HepG2 (cell line): ENCODE measurements at regions not wholly inside any gene's neighbourhood (a gene's known extent, or its start where the extent isn't known, plus 50 kb on each side); places are given as distances from the start of the nearest gene placed in this dataset.
A peak's percentile ranks its signal among the peaks of the same experiment; 100 is the strongest.
"Not testable (repeated sequence)": the region's sequence is repeated elsewhere in the genome, so short reads cannot be mapped to it uniquely, and the experiment has no call there.

ENCODE experiments used
- ATAC-seq: fragments of 200-7000 bp; cut with Tn5 transposase; 3 replicates; pipeline ENCODE4 v1.9.1; 2020; ENCODE audit warnings: mild to moderate bottlenecking, moderate library complexity
- BruUV-seq: library from RNA; stranded (reverse); fragments of 400-500 nt; replicated peaks from 2 replicates; lab custom pipeline; 2021; lab: Mats Ljungman, UMichigan
- CTCF ChIA-PET: fragments of 300-600 bp; formaldehyde crosslinking; extraction: SDS; loops from one replicate; lab custom pipeline; 2021; ENCODE audit warnings: low total read pairs, inconsistent platforms, low intra/inter-chr PET ratio; lab: Yijun Ruan, JAX
- POLR2A ChIA-PET: fragments of 350-600 bp; sonication (Branson Sonifier 250); formaldehyde crosslinking; loops from one replicate; lab custom pipeline; 2020; ENCODE audit warnings: antibody characterized with exemption, inconsistent platforms; lab: Yijun Ruan, JAX
- DNase-seq: peaks from one replicate; pipeline ENCODE4 v3.0.0-alpha.2; 2015; ENCODE audit warnings: low spot score
- FAIRE-seq: peaks from 3 replicates; lab custom pipeline; 2011; peaks lifted over from hg19 to GRCh38; lab: Jason Lieb, UNC
- H2AFZ ChIP-seq: one replicate; pipeline ENCODE4 v1.6.1; 2011; ENCODE audit warnings: low read length, inconsistent platforms
- H3K27ac ChIP-seq: fragments of 300-600 bp; 3 replicates; pipeline ENCODE4 v1.8.0; 2011; ENCODE audit warnings: mixed run types, mild to moderate bottlenecking, mixed read lengths, low read length, inconsistent platforms; ENCODE audit not compliant: insufficient read depth; ENCODE audit errors: extremely low read length
- H3K27me3 ChIP-seq, 2 experiments: fragments of 200-600 bp in 1 of 2; 2 replicates in 1 of 2; 3 replicates in 1 of 2; pipeline versions ENCODE4 v1.6.0 to v1.8.0; 2011; ENCODE audit warnings: low read length in 2 of 2, mild to moderate bottlenecking in 2 of 2, moderate library complexity in 2 of 2, inconsistent platforms in 1 of 2; ENCODE audit not compliant: insufficient read depth in 2 of 2, control insufficient read depth in 1 of 2
- H3K36me3 ChIP-seq, 2 experiments: fragments of 200-600 bp in 1 of 2; replicated peaks in 1 of 2; 2 replicates in 1 of 2; 3 replicates in 1 of 2; pipeline versions ENCODE4 v1.5.1 to v1.8.0; 2011; ENCODE audit warnings: low read length in 2 of 2, inconsistent platforms in 1 of 2; ENCODE audit not compliant: insufficient read depth in 2 of 2, control insufficient read depth in 1 of 2
- H3K4me1 ChIP-seq: 2 replicates; pipeline ENCODE4 v1.5.1; 2012; ENCODE audit warnings: low read length, inconsistent platforms; ENCODE audit not compliant: insufficient read depth
- H3K4me2 ChIP-seq: 2 replicates; pipeline ENCODE4 v1.6.0; 2011; ENCODE audit warnings: low read depth, low read length, inconsistent platforms
- H3K4me3 ChIP-seq, 3 experiments: fragments of 200-600 bp in 1 of 3; sonication (generic), shearing (Covaris generic) in 1 of 3; replicated peaks in 1 of 3; 2 replicates each; pipeline ENCODE4 v1.5.1; 2011 to 2016; ENCODE audit warnings: low read length in 3 of 3, inconsistent platforms in 2 of 3, low read depth in 2 of 3, mild to moderate bottlenecking in 2 of 3, control low read depth in 1 of 3, mixed read lengths in 1 of 3; ENCODE audit not compliant: insufficient read depth in 1 of 3
- H3K79me2 ChIP-seq: one replicate; pipeline ENCODE4 v1.6.1; 2011; ENCODE audit warnings: low read length, inconsistent platforms; ENCODE audit not compliant: insufficient read depth
- H3K9ac ChIP-seq: 2 replicates; pipeline ENCODE4 v1.6.0; 2011; ENCODE audit warnings: mild to moderate bottlenecking, low read depth, low read length, inconsistent platforms; ENCODE audit not compliant: insufficient read depth
- H3K9me3 ChIP-seq: 2 replicates; pipeline ENCODE4 v1.5.1; 2012; ENCODE audit warnings: mild to moderate bottlenecking, low read length
- H4K20me1 ChIP-seq: 2 replicates; pipeline ENCODE4 v1.6.0; 2011; ENCODE audit warnings: inconsistent platforms, mild to moderate bottlenecking, low read length, moderate library complexity; ENCODE audit not compliant: insufficient read depth
- HDAC6 ChIP-seq: fragments of 200-600 bp; sonication (generic); IDR thresholded peaks from 2 replicates; pipeline ENCODE4 v1.7.0; 2017; ENCODE audit warnings: mild to moderate bottlenecking, antibody characterized with exemption, low read length, low read depth
- HNRNPK ChIP-seq: fragments of 200-400 bp; formaldehyde crosslinking; IDR thresholded peaks from 2 replicates; pipeline ENCODE4 v1.6.1; 2018; ENCODE audit warnings: low read length, low read depth, moderate library complexity, mild to moderate bottlenecking; ENCODE audit not compliant: poor library complexity, severe bottlenecking
- NR0B2 ChIP-seq: sonication (generic); formaldehyde crosslinking; IDR thresholded peaks from 2 replicates; pipeline ENCODE4 v1.4.0; 2020; ENCODE audit warnings: mild to moderate bottlenecking, missing genetic modification reagents
- PCBP1 ChIP-seq: fragments of 200-400 bp; formaldehyde crosslinking; IDR thresholded peaks from 2 replicates; pipeline ENCODE4 v1.6.1; 2017; ENCODE audit warnings: mild to moderate bottlenecking, low read depth, low read length, borderline replicate concordance
- TFAP4 ChIP-seq: sonication (generic); IDR thresholded peaks from 2 replicates; pipeline ENCODE4 v1.6.1; 2016; ENCODE audit warnings: low read depth, borderline replicate concordance
- U2AF1 ChIP-seq: fragments of 200-400 bp; formaldehyde crosslinking; optimal IDR thresholded peaks from 2 replicates; pipeline ENCODE3; 2017; ENCODE audit warnings: mild to moderate bottlenecking, low read depth, low read length
- ZMYM4 ChIP-seq: sonication (generic); formaldehyde crosslinking; IDR thresholded peaks from 2 replicates; pipeline ENCODE4 v1.8.1; 2023; ENCODE audit warnings: mild to moderate bottlenecking, missing genetic modification reagents
- ZNF547 ChIP-seq: sonication (generic); formaldehyde crosslinking; IDR thresholded peaks from 2 replicates; pipeline ENCODE4 v1.5.1; 2020; ENCODE audit warnings: mild to moderate bottlenecking, missing genetic modification reagents
- whole genome bisulfite sequencing: methylation state at CpG from one replicate; pipeline ENCODE4 v1.1.6; 2017; ENCODE audit warnings: low lambda C conversion rate; 5-methylcytosine and 5-hydroxymethylcytosine counted together
- in situ Hi-C: cut with HindIII; loops from 2 replicates; pipeline ENCODE4 v1.10.0; 2017; ENCODE audit warnings: low pct_unique_long_range_greater_than_20kb; ENCODE audit not compliant: extremely low pct_ligation_motif_present
- intact Hi-C: fragments of 100-400 bp; cut with micrococcal nuclease; formaldehyde crosslinking; loops from one replicate; pipeline ENCODE4 v1.10.0; 2022; ENCODE audit not compliant: unreplicated experiment

GRCh38 chr3:65262548-65262947 lies 574.7 kb upstream of the ADAMTS9 start:
- in situ Hi-C loops, result no loop called here
- H3K9ac ChIP-seq, result no peak overlapping the region
- no peaks in the 10 kb centered on the region for H3K36me3 ChIP-seq
- DNase-seq, result no peak
- no peak overlapping the region for H3K4me3 ChIP-seq
- no peak for TF ChIP-seq TFAP4
- no peak for TF ChIP-seq ZNF547
- no peak for TF ChIP-seq ZMYM4 (CRISPR knock-in tag)
- TF ChIP-seq HDAC6, result no peak
- no peak for TF ChIP-seq NR0B2 (CRISPR knock-in tag)
- no peak overlapping the region for H3K27ac ChIP-seq
- no peaks in the 10 kb centered on the region for H3K27me3 ChIP-seq
- no peaks in the 10 kb centered on the region for H3K79me2 ChIP-seq
- H2AFZ ChIP-seq, result no peak overlapping the region
- no peak for ATAC-seq
- H3K4me2 ChIP-seq, result no peak overlapping the region
- 59% methylated on average over 5 of the region's 5 CpGs for WGBS
- intact Hi-C loops, result no loop called here
- POLR2A ChIA-PET, result no interaction called here
- BruUV-seq, result no TSS peak
- no peak for FAIRE-seq
- no peaks in the 10 kb centered on the region for H3K9me3 ChIP-seq
- CTCF ChIA-PET, result no interaction called here
- no peaks in the 10 kb centered on the region for H3K4me1 ChIP-seq
- no peaks in the 10 kb centered on the region for H4K20me1 ChIP-seq

- Histone ChIP-seq H3K9me3 (no peaks in the 10 kb centered on the region), H3K4me3 (no peak overlapping the region), H3K4me2 (no peak overlapping the region), H3K79me2 (no peaks in the 10 kb centered on the region), H3K36me3 (no peaks in the 10 kb centered on the region), H2AFZ (no peak overlapping the region), H3K4me1 (no peaks in the 10 kb centered on the region), H3K27ac (no peak overlapping the region), H3K9ac (no peak overlapping the region), H3K27me3 (no peaks in the 10 kb centered on the region), H4K20me1 (no peaks in the 10 kb centered on the region)
- intact Hi-C loops (no loop called here), in situ Hi-C loops (no loop called here)
- no TSS peak for BruUV-seq
- TF ChIP-seq HNRNPK (peak; percentile 99), U2AF1 (no peak), PCBP1 (0 out of 2 replicates have a peak, but pooled peaks have one; percentile 78)
- ChIA-PET POLR2A (no interaction called here), CTCF (no interaction called here)
- FAIRE-seq, result no peak
- ATAC-seq, result no peak
- 0% methylated on average over 1 of the region's 1 CpG for WGBS
- DNase-seq, result no peak
Observed at GRCh38 chr3:65259946-65260345, 572.1 kb upstream of the ADAMTS9 start.

GRCh38 chr3:65252914-65253313 lies 565.1 kb upstream of the ADAMTS9 start:
- H3K9me3 ChIP-seq, H3K27ac ChIP-seq, CTCF ChIA-PET, H3K27me3 ChIP-seq, H3K4me1 ChIP-seq, BruUV-seq, ATAC-seq, DNase-seq, H3K9ac ChIP-seq, H3K79me2 ChIP-seq, intact Hi-C loops, in situ Hi-C loops, POLR2A ChIA-PET, H3K4me2 ChIP-seq, H2AFZ ChIP-seq, H3K4me3 ChIP-seq, H3K36me3 ChIP-seq, FAIRE-seq, H4K20me1 ChIP-seq: not testable (repeated sequence)
- WGBS, result 28% methylated on average over 3 of the region's 3 CpGs
